Keratinocyte (primary cell): ENCODE measurements at regions not wholly inside any gene's neighbourhood (a gene's known extent, or its start where the extent isn't known, plus 50 kb on each side); places are given as distances from the start of the nearest gene placed in this dataset.

Experiments
- DNase-seq: peaks from one replicate; pipeline ENCODE4 v3.0.0-alpha.2; 2011; ENCODE audit warnings: low read depth, missing footprints, low spot score
- FAIRE-seq: peaks from 2 replicates; lab custom pipeline; 2011; peaks lifted over from hg19 to GRCh38; lab: Jason Lieb, UNC
- H2AFZ ChIP-seq: 2 replicates; pipeline ENCODE4 v1.6.0; 2012; ENCODE audit warnings: low read length, control low read depth, inconsistent platforms; ENCODE audit not compliant: control insufficient read depth
- H3K27ac ChIP-seq: 2 replicates; pipeline ENCODE4 v1.5.1; 2011; ENCODE audit warnings: low read length; ENCODE audit not compliant: control insufficient read depth, insufficient read depth
- H3K27me3 ChIP-seq: 3 replicates; pipeline ENCODE4 v1.6.0; 2011; ENCODE audit warnings: low read length; ENCODE audit not compliant: control insufficient read depth, insufficient read depth; ENCODE audit errors: extremely low read depth
- H3K36me3 ChIP-seq, 2 experiments: 2 replicates in 1 of 2; 3 replicates in 1 of 2; pipeline ENCODE4 v1.5.1; 2011; ENCODE audit warnings: low read length in 2 of 2, mild to moderate bottlenecking in 1 of 2; ENCODE audit not compliant: control insufficient read depth in 2 of 2, insufficient read depth in 2 of 2; ENCODE audit errors: extremely low read depth in 1 of 2
- H3K4me1 ChIP-seq: 3 replicates; pipeline ENCODE4 v1.5.1; 2011; ENCODE audit warnings: low read length; ENCODE audit not compliant: control insufficient read depth, insufficient read depth; ENCODE audit errors: extremely low read depth
- H3K4me2 ChIP-seq: 3 replicates; pipeline ENCODE4 v1.6.0; 2011; ENCODE audit warnings: low read depth, low read length; ENCODE audit not compliant: control insufficient read depth, insufficient read depth; ENCODE audit errors: extremely low read depth
- H3K4me3 ChIP-seq, 3 experiments: fragments of 200-600 bp in 1 of 3; sonication (generic) in 1 of 3; 2 replicates in 2 of 3; 3 replicates in 1 of 3; pipeline ENCODE4 v1.5.1; 2011 to 2016; ENCODE audit warnings: low read length in 3 of 3, mild to moderate bottlenecking in 3 of 3, control low read depth in 2 of 3, inconsistent platforms in 1 of 3, low read depth in 1 of 3, mixed read lengths in 1 of 3, mixed run types in 1 of 3, moderate library complexity in 1 of 3; ENCODE audit not compliant: control insufficient read depth in 2 of 3, insufficient read depth in 2 of 3; ENCODE audit errors: extremely low read depth in 1 of 3
- H3K79me2 ChIP-seq: 2 replicates; pipeline ENCODE4 v1.6.0; 2012; ENCODE audit warnings: low read length; ENCODE audit not compliant: control insufficient read depth, insufficient read depth
- H3K9ac ChIP-seq: 3 replicates; pipeline ENCODE4 v1.6.0; 2011; ENCODE audit warnings: low read length; ENCODE audit not compliant: control insufficient read depth, insufficient read depth; ENCODE audit errors: extremely low read depth
- H3K9me1 ChIP-seq: 3 replicates; pipeline ENCODE4 v1.6.0; 2011; ENCODE audit warnings: low read length; ENCODE audit not compliant: control insufficient read depth, insufficient read depth; ENCODE audit errors: extremely low read depth
- H3K9me3 ChIP-seq: 2 replicates; pipeline ENCODE4 v1.5.1; 2012; ENCODE audit warnings: low read depth, low read length; ENCODE audit not compliant: control insufficient read depth
- H4K20me1 ChIP-seq: 3 replicates; pipeline ENCODE4 v1.6.0; 2011; ENCODE audit warnings: low read length; ENCODE audit not compliant: control insufficient read depth, insufficient read depth; ENCODE audit errors: extremely low read depth
- CTCF ChIP-seq, 3 experiments: IDR thresholded peaks in 1 of 3; conservative IDR thresholded peaks in 1 of 3; optimal IDR thresholded peaks in 1 of 3; 2 replicates in 2 of 3; 3 replicates in 1 of 3; pipeline versions ENCODE3 to v1.5.1; 2011; ENCODE audit warnings: low read length in 3 of 3, mild to moderate bottlenecking in 3 of 3, moderate library complexity in 2 of 3, control low read depth in 1 of 3, inconsistent platforms in 1 of 3; ENCODE audit not compliant: insufficient read depth in 2 of 3; ENCODE audit errors: extremely low read depth in 1 of 3
- EZH2 ChIP-seq: IDR thresholded peaks from one replicate; pipeline ENCODE4 v1.6.1; 2012; ENCODE audit warnings: inconsistent platforms, mild to moderate bottlenecking, low read length, moderate library complexity
- dilution Hi-C: fragments of 300-500 bp; cut with MboI; formaldehyde crosslinking; loops from one replicate; pipeline ENCODE4 v1.7.0; 2020; ENCODE audit warnings: low sequenced_read_pairs; ENCODE audit not compliant: extremely low pct_ligation_motif_present

- Histone ChIP-seq H3K27ac (no peak overlapping the region), H3K9me3 (no peaks in the 10 kb centered on the region), H3K4me3 (no peak overlapping the region), H3K4me1 (peaks cover 15% of the 10 kb centered on the region), H3K27me3 (no peaks in the 10 kb centered on the region), H3K36me3 (no peaks in the 10 kb centered on the region), H4K20me1 (no peaks in the 10 kb centered on the region), H3K9me1 (no peaks in the 10 kb centered on the region), H3K79me2 (no peaks in the 10 kb centered on the region), H3K4me2 (no peak overlapping the region), H3K9ac (no peak overlapping the region), H2AFZ (no peak overlapping the region)
- no peak for DNase-seq
- TF ChIP-seq EZH2: no peak
- no peak for TF ChIP-seq CTCF (optimal IDR thresholded peaks at IDR 0.05 in 1 of 3, IDR thresholded peaks at IDR 0.05 in 1 of 3, conservative IDR thresholded peaks at IDR 0.05 in 1 of 3; ENCODE audit: extremely low read depth in 1 of 3, insufficient read depth in 2 of 3, low read length in 3 of 3)
- no peak for FAIRE-seq
- dilution Hi-C loops: no loop called here
Observed at GRCh38 chr2:228735697-228736096, 535.4 kb downstream of the PID1 start.

GRCh38 chr2:228731517-228731916 lies 539.6 kb downstream of the PID1 start:
- TF ChIP-seq CTCF (optimal IDR thresholded peaks at IDR 0.05 in 1 of 3, IDR thresholded peaks at IDR 0.05 in 1 of 3, conservative IDR thresholded peaks at IDR 0.05 in 1 of 3; ENCODE audit: extremely low read depth in 1 of 3, insufficient read depth in 2 of 3, low read length in 3 of 3): no peak
- no peak for TF ChIP-seq EZH2
- H3K9ac ChIP-seq: no peak overlapping the region
- H3K4me3 ChIP-seq: no peak overlapping the region
- no peaks in the 10 kb centered on the region for H3K36me3 ChIP-seq
- H3K9me1 ChIP-seq: no peaks in the 10 kb centered on the region
- no peak overlapping the region for H3K27ac ChIP-seq
- no peaks in the 10 kb centered on the region for H3K79me2 ChIP-seq
- H3K27me3 ChIP-seq: no peaks in the 10 kb centered on the region
- peaks cover 15% of the 10 kb centered on the region for H3K4me1 ChIP-seq
- no peak overlapping the region for H2AFZ ChIP-seq
- dilution Hi-C loops: no loop called here
- FAIRE-seq: peak; percentile 95
- H4K20me1 ChIP-seq: no peaks in the 10 kb centered on the region
- peak; percentile 78 for DNase-seq
- H3K9me3 ChIP-seq: no peaks in the 10 kb centered on the region
- peak overlapping the region; percentile 19 for H3K4me2 ChIP-seq
